Activated T-cell treated with anti-CD3 and anti-CD28 coated beads, Interleukin-2, amount 50 U/mL, for 4 hours (primary cell): ENCODE measurements at regions not wholly inside any gene's neighbourhood (a gene's known extent, or its start where the extent isn't known, plus 50 kb on each side); places are given as distances from the start of the nearest gene placed in this dataset.

Experiments
- ATAC-seq, 2 donors: fragments of 200-7000 bp; cut with Tn5 transposase; one replicate each; pipeline ENCODE4 v1.10.0; 2021
- DNase-seq: peaks from one replicate; pipeline ENCODE4 v3.0.0-alpha.2; 2020
- H3K27me3 Mint-ChIP-seq: one replicate; pipeline ENCODE4 v1.8.0; 2021; ENCODE audit warnings: low read depth, mixed read lengths
- H3K36me3 Mint-ChIP-seq: one replicate; pipeline ENCODE4 v1.8.0; 2022; ENCODE audit warnings: mixed read lengths; ENCODE audit not compliant: insufficient read depth
- H3K4me1 Mint-ChIP-seq: one replicate; pipeline ENCODE4 v1.8.0; 2021; ENCODE audit warnings: low read depth, mixed read lengths
- H3K4me3 Mint-ChIP-seq: one replicate; pipeline ENCODE4 v1.8.0; 2021; ENCODE audit warnings: mild to moderate bottlenecking, moderate library complexity, mixed read lengths
- H3K9me3 Mint-ChIP-seq: one replicate; pipeline ENCODE4 v1.8.0; 2021; ENCODE audit warnings: mixed read lengths

GRCh38 chr12:132406493-132407450 is 77.4 kb upstream of the GALNT9 start:
- Mint-ChIP-seq H3K4me3 (no peak overlapping the region), H3K4me1 (no peaks in the 10 kb centered on the region), H3K27me3 (peaks cover 15% of the 10 kb centered on the region), H3K36me3 (no peaks in the 10 kb centered on the region), H3K9me3 (no peaks in the 10 kb centered on the region)
- DNase-seq (no peak), ATAC-seq (no peak)

GRCh38 chr12:132405742-132406251 is 76.4 kb upstream of the GALNT9 start:
- Mint-ChIP-seq H3K27me3 (peaks cover 19% of the 10 kb centered on the region), H3K9me3 (no peaks in the 10 kb centered on the region), H3K4me1 (no peaks in the 10 kb centered on the region), H3K4me3 (no peak overlapping the region), H3K36me3 (no peaks in the 10 kb centered on the region)
- ATAC-seq (no peak), DNase-seq (no peak)

DNA sequence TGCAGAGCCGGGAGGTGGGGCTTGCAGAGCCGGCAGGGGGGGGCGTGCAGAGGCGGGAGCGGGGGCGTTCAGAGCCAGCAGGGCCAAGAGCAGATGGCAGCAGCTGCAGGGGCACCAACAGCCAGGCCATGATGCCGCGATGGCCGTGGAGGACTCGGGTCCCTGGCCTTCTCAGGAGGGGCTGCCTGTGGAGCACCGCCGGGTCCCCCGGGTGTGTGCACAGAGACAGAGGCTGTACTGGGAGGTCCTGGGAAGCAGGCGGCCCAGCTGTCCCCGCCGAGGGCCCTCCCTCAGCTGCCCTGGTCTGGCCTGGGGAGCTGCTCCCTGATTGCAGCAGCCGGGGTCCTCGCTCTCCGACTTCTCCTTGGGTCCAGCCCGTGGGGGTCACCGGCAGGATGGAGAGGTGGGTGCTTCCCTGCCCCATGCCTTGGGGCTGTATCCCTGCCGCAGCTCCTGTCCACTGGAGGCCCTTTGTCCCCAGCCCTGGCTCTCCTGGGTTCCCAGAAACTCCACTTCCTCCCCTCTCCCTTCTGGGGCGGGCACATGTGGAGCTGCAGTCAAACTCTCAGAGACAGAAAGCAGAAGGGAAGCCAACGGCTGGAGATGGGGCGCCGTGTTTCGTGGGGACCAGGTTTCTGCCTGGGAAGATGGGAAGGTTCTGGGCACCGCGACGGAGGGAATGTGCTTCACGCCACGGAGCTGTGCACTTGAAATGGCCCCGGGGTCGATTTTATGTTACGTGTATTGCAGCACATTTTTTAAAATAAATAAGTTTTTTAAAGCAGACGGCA is 75.8 kb upstream of the GALNT9 start:
- no peaks in the 10 kb centered on the region for H3K36me3 Mint-ChIP-seq
- H3K27me3 Mint-ChIP-seq, result peaks cover 21% of the 10 kb centered on the region
- ATAC-seq (no peak), DNase-seq (no peak)
- H3K4me1 Mint-ChIP-seq, result no peaks in the 10 kb centered on the region
- no peaks in the 10 kb centered on the region for H3K9me3 Mint-ChIP-seq
- no peak overlapping the region for H3K4me3 Mint-ChIP-seq

DNA sequence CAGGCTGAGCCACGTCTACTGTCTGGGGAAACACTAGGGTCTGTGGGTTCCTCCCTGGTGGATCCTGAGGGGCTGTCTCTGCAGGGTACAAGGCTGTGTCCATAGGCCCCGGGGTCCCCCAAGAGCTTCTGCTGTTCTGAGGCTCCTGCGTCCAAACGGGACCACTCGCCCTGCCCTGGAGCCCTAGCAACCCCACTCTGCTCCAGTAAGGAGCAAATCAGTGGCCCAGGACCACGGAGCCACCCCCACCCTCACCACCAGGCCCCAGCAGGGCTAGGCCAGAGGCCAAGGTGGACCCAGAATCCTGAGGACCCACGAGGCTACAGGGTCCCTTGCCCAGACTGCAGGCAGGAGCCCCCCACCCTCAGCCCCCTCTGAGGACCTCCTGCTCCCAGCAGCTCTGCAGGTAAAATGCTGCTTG is 75.1 kb upstream of the GALNT9 start:
- no peaks in the 10 kb centered on the region for H3K4me1 Mint-ChIP-seq
- H3K4me3 Mint-ChIP-seq, result no peak overlapping the region
- ATAC-seq (no peak), DNase-seq (no peak)
- peaks cover 26% of the 10 kb centered on the region for H3K27me3 Mint-ChIP-seq
- H3K36me3 Mint-ChIP-seq, result no peaks in the 10 kb centered on the region
- H3K9me3 Mint-ChIP-seq, result no peaks in the 10 kb centered on the region

GRCh38 chr12:132403636-132404434 is 74.4 kb upstream of the GALNT9 start:
- ATAC-seq (no peak), DNase-seq (no peak)
- Mint-ChIP-seq H3K4me1 (no peaks in the 10 kb centered on the region), H3K4me3 (no peak overlapping the region), H3K36me3 (no peaks in the 10 kb centered on the region), H3K27me3 (peaks cover 29% of the 10 kb centered on the region), H3K9me3 (no peaks in the 10 kb centered on the region)

GRCh38 chr12:132402831-132403416 is 73.5 kb upstream of the GALNT9 start:
- ATAC-seq (no peak), DNase-seq (no peak)
- H3K36me3 Mint-ChIP-seq, result no peaks in the 10 kb centered on the region
- no peaks in the 10 kb centered on the region for H3K4me1 Mint-ChIP-seq
- no peak overlapping the region for H3K4me3 Mint-ChIP-seq
- H3K9me3 Mint-ChIP-seq, result no peaks in the 10 kb centered on the region
- peaks cover 37% of the 10 kb centered on the region for H3K27me3 Mint-ChIP-seq

DNA sequence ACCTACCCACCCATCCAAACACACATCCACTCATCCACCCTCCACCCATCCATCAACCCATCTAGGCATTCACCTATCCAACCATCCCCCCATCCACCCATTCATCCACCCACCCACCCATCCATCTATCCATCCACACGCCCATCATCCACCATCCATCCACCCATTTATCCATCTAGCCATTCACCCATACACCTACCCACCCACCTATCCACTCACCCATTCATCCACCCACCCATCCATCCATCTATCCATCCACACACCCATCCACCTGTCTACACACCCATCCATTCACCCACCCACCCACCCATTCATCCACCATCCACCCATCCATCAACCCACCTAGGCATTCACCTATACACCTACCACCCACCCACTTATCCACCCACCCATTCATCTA is 72.6 kb upstream of the GALNT9 start:
- H3K36me3 Mint-ChIP-seq, result no peaks in the 10 kb centered on the region
- DNase-seq (no peak), ATAC-seq (no peak)
- H3K27me3 Mint-ChIP-seq, result peaks cover 41% of the 10 kb centered on the region
- H3K9me3 Mint-ChIP-seq, result no peaks in the 10 kb centered on the region
- H3K4me3 Mint-ChIP-seq, result no peak overlapping the region
- H3K4me1 Mint-ChIP-seq, result no peaks in the 10 kb centered on the region

DNA sequence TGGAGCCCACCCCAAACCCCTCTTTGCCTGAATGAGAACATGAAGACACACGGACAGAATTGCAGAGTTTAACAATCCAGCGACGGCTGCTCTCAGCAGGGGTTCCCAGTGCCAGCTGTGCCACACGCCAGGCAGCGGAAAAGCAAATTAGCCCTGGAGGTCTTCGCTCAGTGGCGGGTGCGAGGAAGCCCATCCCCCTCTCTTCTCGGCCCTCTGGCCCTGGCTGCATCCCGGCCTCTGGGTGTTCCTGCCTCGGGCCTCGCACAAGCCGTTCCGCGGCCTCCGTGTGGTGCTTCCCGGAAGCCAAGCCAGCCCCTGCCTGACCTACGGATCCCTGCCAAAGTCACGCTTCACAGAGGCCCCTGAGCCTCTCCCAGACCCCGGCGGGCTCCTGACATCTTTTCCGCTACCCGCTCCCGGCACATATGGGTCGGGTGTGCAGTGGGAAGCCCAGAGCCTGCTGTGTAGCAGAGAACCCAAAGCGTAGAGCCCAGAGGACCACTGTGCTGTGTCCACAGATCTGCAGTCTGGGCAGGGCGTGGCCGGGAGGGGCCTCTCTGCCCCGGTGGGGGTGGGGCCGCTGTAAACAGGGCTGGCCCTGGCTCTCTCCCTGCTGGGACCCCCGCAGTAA is 70.7 kb upstream of the GALNT9 start:
- no peaks in the 10 kb centered on the region for H3K36me3 Mint-ChIP-seq
- DNase-seq, result no peak
- ATAC-seq, result no peak
- no peaks in the 10 kb centered on the region for H3K9me3 Mint-ChIP-seq
- H3K4me1 Mint-ChIP-seq, result no peaks in the 10 kb centered on the region
- no peak overlapping the region for H3K4me3 Mint-ChIP-seq
- peaks cover 41% of the 10 kb centered on the region for H3K27me3 Mint-ChIP-seq

DNA sequence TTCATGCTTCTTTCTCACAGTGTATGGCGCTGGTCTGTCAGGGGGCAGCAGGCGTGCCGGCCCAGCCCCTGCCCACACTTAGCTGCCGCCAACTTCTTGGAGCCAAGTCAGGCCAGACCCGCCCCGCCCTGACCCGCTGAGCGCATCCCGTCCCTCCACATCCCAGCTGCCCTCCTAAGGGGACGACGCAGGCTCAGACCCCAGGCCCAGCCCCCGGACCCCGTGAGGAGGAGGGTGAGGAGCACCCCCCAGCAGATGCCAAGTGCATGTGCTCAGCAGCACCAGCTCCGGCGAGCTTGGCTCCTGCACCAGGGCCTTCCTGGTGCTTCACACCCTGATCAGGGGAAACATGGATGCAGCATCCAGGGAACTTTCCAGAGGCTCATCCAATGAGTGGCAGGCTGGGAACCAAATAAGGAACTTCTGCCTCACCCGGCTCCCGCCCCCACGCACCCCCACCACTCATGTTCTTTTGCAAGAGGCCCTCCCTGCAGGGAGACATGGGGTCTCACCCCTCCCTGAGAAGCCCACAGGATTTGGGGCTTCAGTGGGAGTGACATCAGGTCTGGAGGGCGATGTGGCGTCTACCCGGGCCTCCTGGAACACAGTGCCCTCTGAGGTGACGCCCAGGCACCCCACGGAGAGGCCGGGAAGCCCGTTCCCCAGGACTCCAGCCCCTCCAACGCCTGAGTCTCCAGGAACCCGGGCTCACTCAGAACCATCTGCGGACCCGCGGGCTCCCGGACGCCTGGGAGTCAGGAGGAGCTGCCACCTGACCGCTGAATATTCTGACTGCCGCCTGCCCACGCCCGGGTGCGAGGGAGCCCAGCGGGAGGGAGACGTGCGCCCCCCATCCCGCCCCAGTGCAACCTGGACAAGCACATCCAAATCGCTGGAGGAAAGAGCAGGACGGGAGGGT is 70.0 kb upstream of the GALNT9 start:
- no peak overlapping the region for H3K4me3 Mint-ChIP-seq
- H3K36me3 Mint-ChIP-seq, result no peaks in the 10 kb centered on the region
- no peaks in the 10 kb centered on the region for H3K9me3 Mint-ChIP-seq
- peaks cover 41% of the 10 kb centered on the region for H3K27me3 Mint-ChIP-seq
- ATAC-seq (no peak), DNase-seq (no peak)
- no peaks in the 10 kb centered on the region for H3K4me1 Mint-ChIP-seq

DNA sequence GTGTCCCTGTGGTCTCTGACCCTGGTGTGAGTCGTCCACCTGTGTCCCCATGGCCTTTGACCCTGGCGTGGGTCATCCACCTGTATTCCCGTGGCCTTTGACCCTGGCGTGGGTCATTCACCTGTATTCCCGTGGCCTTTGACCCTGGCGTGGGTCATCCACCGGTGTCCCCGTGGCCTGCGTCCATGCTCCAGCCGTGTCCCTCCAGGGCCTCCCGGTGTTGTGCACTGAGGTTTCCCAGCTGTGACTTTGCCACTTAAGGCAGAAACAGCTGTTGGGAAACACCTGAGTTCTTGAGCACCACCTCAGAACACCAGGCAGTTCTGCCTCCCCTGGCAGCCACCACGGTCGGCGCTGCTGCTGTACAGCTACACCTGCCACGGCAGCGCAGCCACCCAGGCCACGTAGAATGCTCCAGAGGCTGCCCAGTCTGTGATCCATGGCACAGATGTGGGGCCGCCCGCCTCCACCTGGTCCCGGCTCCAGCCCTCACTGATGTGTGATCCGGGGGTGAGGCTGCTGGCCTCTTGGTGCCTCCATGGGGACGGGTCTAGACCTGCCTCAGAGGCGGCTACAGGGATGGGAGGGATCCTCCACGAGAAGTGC is 69.1 kb upstream of the GALNT9 start:
- H3K36me3 Mint-ChIP-seq, result no peaks in the 10 kb centered on the region
- no peaks in the 10 kb centered on the region for H3K4me1 Mint-ChIP-seq
- H3K4me3 Mint-ChIP-seq, result no peak overlapping the region
- DNase-seq, result no peak
- ATAC-seq, result no peak
- H3K27me3 Mint-ChIP-seq, result peaks cover 39% of the 10 kb centered on the region
- H3K9me3 Mint-ChIP-seq, result no peaks in the 10 kb centered on the region

DNA sequence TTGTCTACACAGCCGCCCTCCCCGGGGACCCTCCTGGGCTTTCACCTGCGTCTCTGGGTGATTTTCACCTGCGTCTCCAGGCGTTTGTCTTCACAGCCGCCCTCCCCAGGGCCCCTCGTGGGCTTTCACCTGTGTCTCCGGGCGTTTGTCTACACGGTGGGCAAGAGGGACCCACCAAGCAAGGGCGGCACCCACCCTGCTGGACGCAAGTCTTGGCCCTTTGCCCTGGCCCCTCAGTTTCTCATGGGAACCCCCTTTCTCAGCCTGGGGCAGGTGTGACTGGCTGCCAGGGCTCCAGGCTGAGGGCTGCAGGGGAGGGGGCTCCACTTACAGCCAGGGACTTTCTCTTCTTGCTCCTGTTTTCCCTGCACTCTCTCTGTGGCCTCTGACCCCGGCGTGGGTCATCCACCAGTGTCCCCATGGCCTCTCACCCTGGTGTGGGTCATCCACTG is 68.6 kb upstream of the GALNT9 start:
- no peaks in the 10 kb centered on the region for H3K36me3 Mint-ChIP-seq
- H3K9me3 Mint-ChIP-seq, result no peaks in the 10 kb centered on the region
- ATAC-seq (no peak), DNase-seq (no peak)
- H3K27me3 Mint-ChIP-seq, result peaks cover 34% of the 10 kb centered on the region
- H3K4me1 Mint-ChIP-seq, result no peaks in the 10 kb centered on the region
- H3K4me3 Mint-ChIP-seq, result no peak overlapping the region

DNA sequence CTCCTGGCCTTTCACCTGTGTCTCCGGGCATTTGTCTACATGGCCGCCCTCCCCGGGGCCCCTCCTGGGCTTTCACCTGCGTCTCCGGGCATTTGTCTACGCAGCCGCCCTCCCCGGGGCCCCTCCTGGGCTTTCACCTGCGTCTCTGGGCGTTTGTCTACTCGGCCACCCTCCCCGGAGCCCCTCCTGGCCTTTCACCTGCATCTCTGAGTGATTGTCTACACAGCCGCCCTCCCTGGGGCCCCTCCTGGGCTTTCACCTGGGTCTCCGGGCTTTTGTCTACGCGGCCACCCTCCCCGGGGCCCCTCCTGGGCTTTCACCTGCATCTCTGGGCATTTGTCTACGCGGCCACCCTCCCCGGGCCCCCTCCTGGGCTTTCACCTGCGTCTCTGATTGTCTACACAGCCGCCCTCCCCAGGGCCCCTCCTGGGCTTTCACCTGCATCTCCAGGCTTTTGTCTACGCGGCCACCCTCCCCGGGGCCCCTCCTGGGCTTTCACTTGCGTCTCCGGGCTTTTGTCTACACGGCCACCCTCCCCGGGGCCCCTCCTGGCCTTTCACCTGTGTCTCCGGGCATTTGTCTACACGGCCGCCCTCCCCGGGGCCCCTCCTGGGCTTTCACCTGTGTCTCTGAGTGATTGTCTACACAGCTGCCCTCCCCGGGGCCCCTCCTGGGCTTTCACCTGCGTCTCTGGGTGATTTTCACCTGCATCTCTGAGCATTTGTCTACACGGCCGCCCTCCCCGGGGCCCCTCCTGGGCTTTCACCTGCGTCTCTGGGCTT is 68.0 kb upstream of the GALNT9 start:
- Mint-ChIP-seq H3K27me3 (peaks cover 32% of the 10 kb centered on the region), H3K9me3 (no peaks in the 10 kb centered on the region), H3K4me3 (no peak overlapping the region), H3K36me3 (no peaks in the 10 kb centered on the region), H3K4me1 (no peaks in the 10 kb centered on the region)
- ATAC-seq (no peak), DNase-seq (no peak)
